ENCODE measurements at regions not wholly inside any gene's neighbourhood (a gene's known extent, or its start where the extent isn't known, plus 50 kb on each side); places are given as distances from the start of the nearest gene placed in this dataset.

DNA sequence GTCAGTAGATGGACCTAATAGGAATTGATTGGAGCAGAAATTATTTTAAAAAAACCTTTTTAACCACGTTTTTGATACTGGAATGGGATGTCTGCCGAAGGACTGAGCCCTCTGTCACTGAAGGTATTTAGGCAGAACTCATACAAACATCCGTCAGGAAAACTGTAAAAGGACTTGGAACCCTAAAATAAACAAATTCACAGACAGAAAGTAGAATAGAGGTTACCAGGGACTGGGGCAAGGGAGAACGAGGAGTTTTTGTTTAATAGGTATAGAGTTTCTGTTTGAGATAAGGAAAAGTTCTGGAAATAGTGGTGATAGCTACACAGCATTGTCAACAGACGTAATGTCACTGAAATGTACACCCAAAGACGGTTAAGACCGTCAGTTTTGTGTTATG lies 105.5 kb downstream of the BCOR start:
- WGBS, 2 donors = 17 to 64% methylated on average over 7 of the region's 7 CpGs

DNA sequence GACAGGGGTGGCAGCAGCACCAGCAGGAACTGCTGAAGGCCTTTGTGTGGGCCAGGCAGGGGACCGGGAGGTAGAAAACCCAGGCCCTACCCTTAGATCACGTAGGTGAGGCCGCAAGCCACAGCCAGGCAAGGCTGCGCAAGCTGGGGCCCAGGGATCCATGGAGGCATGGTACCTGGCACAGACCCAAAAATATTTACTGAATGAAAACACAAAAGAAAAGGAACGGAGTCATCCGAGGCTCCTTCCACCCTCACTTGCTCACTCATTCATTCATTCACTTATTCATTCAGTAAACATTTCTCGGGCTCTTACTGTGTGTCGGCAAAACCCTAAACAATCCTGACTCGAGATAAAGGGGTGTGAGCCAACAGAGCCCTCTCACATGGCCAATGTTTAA lies 102.3 kb downstream of the BCOR start:
- intact Hi-C loops (cut with DNase I) = no loop called here
- Histone ChIP-seq H3K4me3 (no peak overlapping the region), H3K36me3 (no peaks in the 10 kb centered on the region), H3K27ac (no peak overlapping the region), H3K27me3 (peaks cover 0 to 3% (median 0%) of the 10 kb centered on the region in 3 donors), H3K4me1 (no peaks in the 10 kb centered on the region), H3K9me3 (no peaks in the 10 kb centered on the region)
- 96% methylated on average over 9 of the region's 9 CpGs for WGBS, 2 donors
- DNase-seq = no peak
- TF ChIP-seq POLR2AphosphoS5 (IDR thresholded peaks at IDR 0.05) (no peak), EP300 (IDR thresholded peaks at IDR 0.05) (no peak), POLR2A (IDR thresholded peaks at IDR 0.05) (no peak)
- TF ChIP-seq, protein P1, sequence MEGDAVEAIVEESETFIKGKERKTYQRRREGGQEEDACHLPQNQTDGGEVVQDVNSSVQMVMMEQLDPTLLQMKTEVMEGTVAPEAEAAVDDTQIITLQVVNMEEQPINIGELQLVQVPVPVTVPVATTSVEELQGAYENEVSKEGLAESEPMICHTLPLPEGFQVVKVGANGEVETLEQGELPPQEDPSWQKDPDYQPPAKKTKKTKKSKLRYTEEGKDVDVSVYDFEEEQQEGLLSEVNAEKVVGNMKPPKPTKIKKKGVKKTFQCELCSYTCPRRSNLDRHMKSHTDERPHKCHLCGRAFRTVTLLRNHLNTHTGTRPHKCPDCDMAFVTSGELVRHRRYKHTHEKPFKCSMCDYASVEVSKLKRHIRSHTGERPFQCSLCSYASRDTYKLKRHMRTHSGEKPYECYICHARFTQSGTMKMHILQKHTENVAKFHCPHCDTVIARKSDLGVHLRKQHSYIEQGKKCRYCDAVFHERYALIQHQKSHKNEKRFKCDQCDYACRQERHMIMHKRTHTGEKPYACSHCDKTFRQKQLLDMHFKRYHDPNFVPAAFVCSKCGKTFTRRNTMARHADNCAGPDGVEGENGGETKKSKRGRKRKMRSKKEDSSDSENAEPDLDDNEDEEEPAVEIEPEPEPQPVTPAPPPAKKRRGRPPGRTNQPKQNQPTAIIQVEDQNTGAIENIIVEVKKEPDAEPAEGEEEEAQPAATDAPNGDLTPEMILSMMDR (IDR thresholded peaks at IDR 0.05) = no peak

More for the DNA sequence above, 105.5 kb downstream of the BCOR start:
- intact Hi-C loops (cut with DNase I) = no loop called here
- TF ChIP-seq EP300 (IDR thresholded peaks at IDR 0.05) (no peak), POLR2A (IDR thresholded peaks at IDR 0.05) (no peak), POLR2AphosphoS5 (IDR thresholded peaks at IDR 0.05) (no peak)
- TF ChIP-seq, protein P1 (IDR thresholded peaks at IDR 0.05) = no peak
- Histone ChIP-seq H3K36me3 (no peaks in the 10 kb centered on the region), H3K27me3 (no peaks in the 10 kb centered on the region), H3K4me3 (no peak overlapping the region), H3K27ac (no peak overlapping the region), H3K9me3 (no peaks in the 10 kb centered on the region), H3K4me1 (no peaks in the 10 kb centered on the region)
- no peak for DNase-seq

DNA sequence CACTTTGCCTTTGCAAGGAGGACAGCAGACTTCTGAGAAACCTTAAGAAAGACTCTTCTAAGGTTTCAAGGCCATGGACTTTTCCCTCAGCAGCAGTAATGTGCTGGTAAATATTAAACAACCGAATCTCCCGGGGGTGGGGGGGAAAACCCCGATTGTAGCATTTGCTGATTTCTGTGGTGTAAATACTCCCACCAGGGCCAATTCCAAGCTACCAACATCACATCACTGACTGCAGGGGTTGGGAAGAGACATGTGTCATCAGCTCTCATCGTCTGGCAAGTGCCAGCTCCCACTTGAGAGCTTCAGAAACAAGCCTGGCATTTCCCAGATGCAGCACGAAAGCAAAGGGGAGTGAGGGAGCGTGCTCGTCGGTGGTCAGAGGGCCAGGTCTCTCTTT lies 101.2 kb downstream of the BCOR start:
- WGBS, 2 donors = 56 to 69% methylated on average over 8 of the region's 8 CpGs

DNA sequence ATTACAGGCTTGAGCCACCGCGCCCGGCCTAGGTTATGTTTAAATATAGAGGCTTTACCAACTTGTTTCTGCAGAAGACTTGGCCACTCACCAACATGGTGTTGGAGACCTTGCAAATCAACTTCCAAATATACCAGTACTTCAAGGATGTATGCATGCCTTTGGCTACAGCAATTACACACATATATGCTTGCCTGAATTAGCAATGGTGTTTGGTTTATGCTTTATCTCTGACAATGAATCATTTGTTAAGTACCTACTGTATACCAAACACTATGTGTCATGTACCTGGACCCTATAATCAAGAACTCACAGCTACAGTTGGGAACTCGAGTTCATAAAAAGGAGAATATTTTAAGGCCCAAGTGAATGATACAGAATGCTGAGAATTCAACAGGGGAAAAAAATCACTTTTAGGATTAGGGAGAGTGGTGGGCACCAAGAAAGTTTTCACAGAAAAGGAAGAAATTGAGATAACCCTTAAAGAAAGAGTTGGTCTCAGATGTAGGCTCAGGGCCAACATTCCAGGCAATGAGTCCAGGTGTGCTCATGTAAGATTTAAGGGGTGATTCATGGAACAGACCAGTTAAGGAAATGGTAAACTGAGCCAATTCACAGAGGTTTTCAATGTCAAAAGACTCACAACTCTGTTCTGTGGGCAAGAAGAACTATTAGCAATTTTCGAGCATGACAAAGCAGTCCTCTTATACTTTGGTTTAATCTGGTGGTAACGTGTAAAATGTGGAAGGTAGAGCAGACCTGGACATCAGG lies 98.9 kb downstream of the BCOR start:
- WGBS, 2 donors = 98% methylated on average over 6 of the region's 6 CpGs
- no peak overlapping the region for H3K4me3 ChIP-seq
- TF ChIP-seq EP300 (IDR thresholded peaks at IDR 0.05) = no peak
- no peak for TF ChIP-seq POLR2AphosphoS5 (IDR thresholded peaks at IDR 0.05)
- TF ChIP-seq, protein P1 (IDR thresholded peaks at IDR 0.05) = no peak
- TF ChIP-seq POLR2A (IDR thresholded peaks at IDR 0.05) = no peak

More for the DNA sequence above, 101.2 kb downstream of the BCOR start:
- Histone ChIP-seq H3K9me3 (no peaks in the 10 kb centered on the region), H3K36me3 (no peaks in the 10 kb centered on the region), H3K4me3 (no peak overlapping the region), H3K27me3 (peaks cover 0 to 3% (median 0%) of the 10 kb centered on the region in 3 donors), H3K27ac (no peak overlapping the region), H3K4me1 (no peaks in the 10 kb centered on the region)
- no peak for DNase-seq
- TF ChIP-seq POLR2AphosphoS5 (IDR thresholded peaks at IDR 0.05) (no peak), POLR2A (IDR thresholded peaks at IDR 0.05) (no peak), EP300 (IDR thresholded peaks at IDR 0.05) (no peak)
- TF ChIP-seq, protein P1 (IDR thresholded peaks at IDR 0.05) = no peak
- intact Hi-C loops (cut with DNase I) = no loop called here

More for the DNA sequence above, 98.9 kb downstream of the BCOR start:
- H3K9me3 ChIP-seq = no peaks in the 10 kb centered on the region
- no peaks in the 10 kb centered on the region for H3K36me3 ChIP-seq
- H3K27me3 ChIP-seq = peaks cover 0 to 3% (median 0%) of the 10 kb centered on the region in 3 donors
- intact Hi-C loops (cut with DNase I) = no loop called here
- H3K27ac ChIP-seq = no peak overlapping the region
- no peak for DNase-seq
- H3K4me1 ChIP-seq = no peaks in the 10 kb centered on the region

Small RNA genes lying in the stretch of these regions (small RNA-seq; reads per million reads assigned to genes)
- gene MIR1587 = 0 reads per million in 3 donors
- gene MIR3937 = 0 reads per million in 3 donors
- gene RN7SL732P = 0 reads per million in 3 donors
- gene RNU6-591P = 0 reads per million in 3 donors
